VCaP (cell line): ENCODE measurements at regions not wholly inside any gene's neighbourhood (a gene's known extent, or its start where the extent isn't known, plus 50 kb on each side); places are given as distances from the start of the nearest gene placed in this dataset.

Experiments
- H3K27ac ChIP-seq: fragments of 450-650 bp; 2 replicates; pipeline ENCODE4 v1.5.1; 2017
- TF ChIP-seq, protein P1 (sequence below): fragments of 450-650 bp; conservative IDR thresholded peaks from 2 replicates; pipeline ENCODE4 v1.5.1; 2017; ENCODE audit warnings: mild to moderate bottlenecking, moderate library complexity

DNA sequence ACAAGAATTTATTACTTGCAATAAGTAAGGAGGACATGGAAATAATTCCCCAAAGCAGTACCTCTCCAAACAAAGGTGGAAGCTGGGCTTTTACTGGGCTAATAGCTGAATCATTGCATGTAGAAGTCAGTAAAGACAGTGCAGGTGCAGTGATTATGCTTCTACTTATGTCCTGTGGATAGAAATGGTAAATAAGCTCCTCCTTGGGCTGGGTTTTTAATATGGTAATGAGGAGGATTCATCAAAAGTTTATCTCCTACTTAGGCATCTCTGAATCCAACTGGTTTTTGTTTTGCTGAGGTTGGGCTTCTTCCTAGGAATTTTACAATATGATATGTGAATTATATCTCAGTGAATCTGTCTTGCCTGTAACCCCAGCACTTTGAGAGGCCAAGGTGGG lies 297.4 kb upstream of the MC4R start:
- H3K27ac ChIP-seq = peak overlapping the region; percentile 3; the same call in 1 of the 2 replicates
- TF ChIP-seq, protein P1, sequence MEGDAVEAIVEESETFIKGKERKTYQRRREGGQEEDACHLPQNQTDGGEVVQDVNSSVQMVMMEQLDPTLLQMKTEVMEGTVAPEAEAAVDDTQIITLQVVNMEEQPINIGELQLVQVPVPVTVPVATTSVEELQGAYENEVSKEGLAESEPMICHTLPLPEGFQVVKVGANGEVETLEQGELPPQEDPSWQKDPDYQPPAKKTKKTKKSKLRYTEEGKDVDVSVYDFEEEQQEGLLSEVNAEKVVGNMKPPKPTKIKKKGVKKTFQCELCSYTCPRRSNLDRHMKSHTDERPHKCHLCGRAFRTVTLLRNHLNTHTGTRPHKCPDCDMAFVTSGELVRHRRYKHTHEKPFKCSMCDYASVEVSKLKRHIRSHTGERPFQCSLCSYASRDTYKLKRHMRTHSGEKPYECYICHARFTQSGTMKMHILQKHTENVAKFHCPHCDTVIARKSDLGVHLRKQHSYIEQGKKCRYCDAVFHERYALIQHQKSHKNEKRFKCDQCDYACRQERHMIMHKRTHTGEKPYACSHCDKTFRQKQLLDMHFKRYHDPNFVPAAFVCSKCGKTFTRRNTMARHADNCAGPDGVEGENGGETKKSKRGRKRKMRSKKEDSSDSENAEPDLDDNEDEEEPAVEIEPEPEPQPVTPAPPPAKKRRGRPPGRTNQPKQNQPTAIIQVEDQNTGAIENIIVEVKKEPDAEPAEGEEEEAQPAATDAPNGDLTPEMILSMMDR = no peak

DNA sequence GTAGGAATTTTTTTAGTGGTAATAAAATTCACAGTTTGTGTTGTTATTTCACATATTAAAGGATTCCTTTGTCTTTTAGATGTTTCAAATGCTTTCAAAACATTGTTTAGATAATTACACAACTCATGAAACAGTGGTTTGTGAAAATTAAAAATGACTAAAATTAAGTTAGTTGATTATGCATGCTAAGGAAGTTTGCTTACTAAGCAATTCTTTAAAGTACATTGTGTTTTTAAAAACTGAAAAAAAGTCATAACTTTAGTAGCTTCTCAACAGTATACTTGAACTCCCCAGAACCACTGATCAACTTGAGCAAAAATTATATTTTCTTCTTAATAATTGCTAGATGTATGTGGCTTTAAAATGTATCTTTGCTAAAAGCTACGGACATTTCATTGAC lies 298.4 kb upstream of the MC4R start:
- TF ChIP-seq, protein P1 = no peak
- H3K27ac ChIP-seq = peak overlapping the region; percentile 3; the same call in 1 of the 2 replicates

DNA sequence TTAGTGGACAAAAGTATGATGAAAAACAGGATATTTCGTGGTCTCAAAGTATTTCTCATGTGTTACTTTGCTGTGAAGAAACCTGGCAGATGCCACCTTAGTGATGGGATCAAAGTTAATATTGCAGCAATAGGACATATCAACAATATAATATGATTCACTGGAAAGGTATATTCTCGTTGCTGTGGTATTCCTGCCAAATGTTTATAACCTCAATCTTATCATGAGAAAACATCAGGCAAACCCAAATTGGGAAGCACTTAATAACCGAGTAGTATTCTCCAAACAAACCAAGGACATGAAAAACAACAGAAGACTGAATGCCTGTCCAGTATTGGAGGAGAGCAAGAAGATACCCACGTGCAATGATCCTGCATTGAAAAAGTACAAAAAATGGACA lies 302.6 kb upstream of the MC4R start:
- H3K27ac ChIP-seq = peak overlapping the region; percentile 1; the same call in 1 of the 2 replicates
- TF ChIP-seq, protein P1 = no peak

DNA sequence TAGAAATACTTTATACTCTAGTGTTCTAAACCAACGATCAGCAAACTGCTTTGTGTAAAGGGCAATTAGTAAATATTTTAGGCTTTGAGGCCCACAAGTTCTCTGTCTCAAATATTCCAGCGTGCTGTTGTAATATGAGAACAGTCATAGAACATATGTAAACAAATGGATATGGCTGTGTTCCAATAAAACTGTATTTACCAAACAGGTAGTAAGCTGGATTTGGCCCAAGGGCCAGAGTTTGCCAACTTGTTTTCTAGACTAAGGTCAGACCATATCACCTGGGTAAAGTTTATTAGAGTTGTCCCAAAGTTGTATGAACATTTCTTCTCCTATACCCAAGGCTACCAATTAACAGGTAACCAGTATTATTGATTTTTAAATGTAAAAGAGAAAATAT lies 303.2 kb upstream of the MC4R start:
- TF ChIP-seq, protein P1 = no peak
- H3K27ac ChIP-seq = no peak overlapping the region; the same call in 1 of the 2 replicates

DNA sequence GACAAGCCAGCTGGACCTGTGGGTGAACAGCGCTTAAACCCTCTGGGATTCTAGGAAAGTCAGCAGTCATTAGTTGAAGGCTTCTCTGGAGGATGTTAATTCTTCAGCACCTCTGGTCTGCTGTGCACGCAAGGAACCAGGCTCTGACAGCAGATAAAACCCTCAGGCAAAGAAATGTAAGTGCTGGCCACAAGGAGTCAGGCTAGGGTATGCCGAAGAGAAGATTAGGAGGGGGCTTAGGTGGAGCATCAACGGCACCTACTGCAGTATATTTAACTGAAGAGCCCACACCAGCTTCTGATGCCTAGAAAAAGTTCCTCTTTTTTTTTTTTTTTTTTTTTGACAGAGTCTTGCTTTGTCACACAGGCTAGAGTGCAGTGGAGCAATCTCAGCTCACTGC lies 304.2 kb upstream of the MC4R start:
- H3K27ac ChIP-seq = no peak overlapping the region; the same call in 1 of the 2 replicates
- TF ChIP-seq, protein P1 = no peak

DNA sequence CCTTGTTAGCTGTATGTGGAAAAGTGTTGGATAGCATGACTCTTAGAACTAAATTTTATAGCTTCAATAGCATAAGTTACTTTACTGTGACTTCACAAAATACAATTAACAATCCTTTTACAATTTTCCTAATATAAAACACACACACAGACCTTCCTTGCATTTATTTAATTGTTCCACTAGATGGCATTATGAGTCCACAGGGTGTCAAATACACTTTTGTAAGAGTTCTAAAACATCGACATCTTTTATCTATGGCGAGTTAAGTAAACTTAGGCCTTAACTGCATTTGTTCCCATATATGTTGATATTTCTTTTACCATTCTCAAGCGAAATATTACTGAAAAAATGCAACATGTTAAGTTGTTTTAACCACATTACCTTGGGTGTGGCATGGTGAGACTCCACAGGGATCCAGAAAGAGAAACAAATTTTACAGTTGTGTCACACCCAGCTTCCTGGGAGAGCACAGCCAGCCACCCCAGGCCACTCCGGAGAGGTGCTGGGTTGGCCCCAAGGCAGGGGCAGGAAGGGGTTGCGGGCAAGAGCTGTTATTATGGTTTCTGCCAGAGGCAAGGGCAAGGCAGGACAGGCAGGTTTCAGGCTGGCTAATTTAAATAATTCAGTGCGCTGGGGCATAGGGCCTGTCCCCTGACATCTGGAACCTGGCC lies 312.4 kb upstream of the MC4R start:
- TF ChIP-seq, protein P1 = peak; percentile 88

DNA sequence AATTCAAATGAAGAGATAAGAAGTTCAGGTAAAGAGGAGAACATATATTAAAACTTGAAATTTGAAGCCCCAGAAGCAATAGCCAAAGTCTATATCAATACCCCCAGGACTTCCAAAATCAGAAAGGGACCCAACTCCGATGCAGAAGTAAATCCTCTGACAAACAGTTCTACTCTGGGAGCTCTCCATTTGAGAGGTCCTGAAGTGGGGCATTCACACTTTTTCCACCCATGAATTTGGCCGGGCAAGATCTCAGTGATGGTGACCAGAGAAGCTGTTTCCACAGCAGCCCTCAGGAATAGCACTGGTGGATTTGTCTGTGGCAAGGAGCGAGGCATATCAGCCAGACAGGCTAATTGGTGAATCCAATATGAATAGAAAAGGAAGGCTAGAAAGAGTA lies 313.6 kb upstream of the MC4R start:
- TF ChIP-seq, protein P1 = no peak
- H3K27ac ChIP-seq = no peak overlapping the region

More for the DNA sequence above, 312.4 kb upstream of the MC4R start:
- no peak overlapping the region for H3K27ac ChIP-seq
